ENCODE measurements at regions not wholly inside any gene's neighbourhood (a gene's known extent, or its start where the extent isn't known, plus 50 kb on each side); places are given as distances from the start of the nearest gene placed in this dataset.

DNA sequence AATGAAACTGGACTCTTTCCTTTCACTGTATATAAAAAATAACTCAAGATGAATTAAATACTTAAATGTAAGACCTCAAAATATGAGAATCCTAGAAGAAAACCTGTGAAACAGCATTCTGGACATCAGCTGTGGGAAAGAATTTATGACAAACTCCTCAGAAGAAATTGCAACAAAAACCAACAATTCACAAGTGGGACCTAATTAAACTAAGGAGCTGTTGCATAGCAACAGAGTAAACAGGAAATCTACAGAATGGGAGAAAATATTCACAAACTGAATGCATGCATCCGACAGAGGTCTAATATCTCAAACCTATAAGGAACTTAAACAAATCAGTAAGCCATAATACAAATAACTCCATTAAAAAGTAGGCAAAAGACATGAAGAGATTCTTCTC, 851.7 kb upstream of the PCDH10 start:
- Histone ChIP-seq H4K20me1 (ENCODE audit: insufficient read depth, low read length) (no peaks in the 10 kb centered on the region), H3K4me1 (ENCODE audit: insufficient read depth, low read length) (no peaks in the 10 kb centered on the region), H3K9me3 (ENCODE audit: low read length) (no peaks in the 10 kb centered on the region), H3K79me2 (ENCODE audit: insufficient read depth, low read length) (no peaks in the 10 kb centered on the region), H3K27ac (ENCODE audit: extremely low read length, insufficient read depth, low read length) (no peak overlapping the region), H3K36me3 (replicated peaks in 1 of 2; ENCODE audit: control insufficient read depth in 1 of 2, insufficient read depth in 2 of 2, low read length in 2 of 2) (no peaks in the 10 kb centered on the region), H3K9ac (ENCODE audit: insufficient read depth, low read depth, low read length) (no peak overlapping the region), H3K4me3 (replicated peaks in 1 of 3; ENCODE audit: insufficient read depth in 1 of 3, low read depth in 2 of 3, low read length in 3 of 3) (no peak overlapping the region), H2AFZ (ENCODE audit: low read length) (no peak overlapping the region), H3K27me3 (ENCODE audit: control insufficient read depth in 1 of 2, insufficient read depth in 2 of 2, low read length in 2 of 2) (no peaks in the 10 kb centered on the region), H3K4me2 (ENCODE audit: low read depth, low read length) (no peak overlapping the region)
- ChIA-PET POLR2A (no interaction called here), CTCF (ENCODE audit: low intra/inter-chr PET ratio, low total read pairs) (no interaction called here)
- no peak for TF ChIP-seq TP53 (CRISPR knock-in tag; conservative IDR thresholded peaks at IDR 0.05)
- TF ChIP-seq CC2D1A (CRISPR knock-in tag; IDR thresholded peaks at IDR 0.05): no peak
- TF ChIP-seq ZSCAN20 (CRISPR knock-in tag; IDR thresholded peaks at IDR 0.05; ENCODE audit: borderline replicate concordance): no peak
- TF ChIP-seq ZNF577 (CRISPR knock-in tag; IDR thresholded peaks at IDR 0.05; ENCODE audit: borderline replicate concordance, low read depth): no peak
- no peak for TF ChIP-seq IKZF5 (CRISPR knock-in tag; IDR thresholded peaks at IDR 0.05)
- no peak for TF ChIP-seq ZNF562 (CRISPR knock-in tag; IDR thresholded peaks at IDR 0.05; ENCODE audit: borderline replicate concordance)
- TF ChIP-seq HES4 (CRISPR knock-in tag; IDR thresholded peaks at IDR 0.05; ENCODE audit: borderline replicate concordance): no peak
- TF ChIP-seq NR2F6 (IDR thresholded peaks at IDR 0.05): no peak
- TF ChIP-seq NR2F6 (CRISPR knock-in tag; IDR thresholded peaks at IDR 0.05): no peak
- TF ChIP-seq, protein P1, sequence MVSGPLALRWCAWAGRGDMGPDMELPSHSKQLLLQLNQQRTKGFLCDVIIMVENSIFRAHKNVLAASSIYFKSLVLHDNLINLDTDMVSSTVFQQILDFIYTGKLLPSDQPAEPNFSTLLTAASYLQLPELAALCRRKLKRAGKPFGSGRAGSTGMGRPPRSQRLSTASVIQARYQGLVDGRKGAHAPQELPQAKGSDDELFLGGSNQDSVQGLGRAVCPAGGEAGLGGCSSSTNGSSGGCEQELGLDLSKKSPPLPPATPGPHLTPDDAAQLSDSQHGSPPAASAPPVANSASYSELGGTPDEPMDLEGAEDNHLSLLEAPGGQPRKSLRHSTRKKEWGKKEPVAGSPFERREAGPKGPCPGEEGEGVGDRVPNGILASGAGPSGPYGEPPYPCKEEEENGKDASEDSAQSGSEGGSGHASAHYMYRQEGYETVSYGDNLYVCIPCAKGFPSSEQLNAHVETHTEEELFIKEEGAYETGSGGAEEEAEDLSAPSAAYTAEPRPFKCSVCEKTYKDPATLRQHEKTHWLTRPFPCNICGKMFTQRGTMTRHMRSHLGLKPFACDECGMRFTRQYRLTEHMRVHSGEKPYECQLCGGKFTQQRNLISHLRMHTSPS (CRISPR knock-in tag; IDR thresholded peaks at IDR 0.05; ENCODE audit: low read depth): no peak
- TF ChIP-seq, protein P2, sequence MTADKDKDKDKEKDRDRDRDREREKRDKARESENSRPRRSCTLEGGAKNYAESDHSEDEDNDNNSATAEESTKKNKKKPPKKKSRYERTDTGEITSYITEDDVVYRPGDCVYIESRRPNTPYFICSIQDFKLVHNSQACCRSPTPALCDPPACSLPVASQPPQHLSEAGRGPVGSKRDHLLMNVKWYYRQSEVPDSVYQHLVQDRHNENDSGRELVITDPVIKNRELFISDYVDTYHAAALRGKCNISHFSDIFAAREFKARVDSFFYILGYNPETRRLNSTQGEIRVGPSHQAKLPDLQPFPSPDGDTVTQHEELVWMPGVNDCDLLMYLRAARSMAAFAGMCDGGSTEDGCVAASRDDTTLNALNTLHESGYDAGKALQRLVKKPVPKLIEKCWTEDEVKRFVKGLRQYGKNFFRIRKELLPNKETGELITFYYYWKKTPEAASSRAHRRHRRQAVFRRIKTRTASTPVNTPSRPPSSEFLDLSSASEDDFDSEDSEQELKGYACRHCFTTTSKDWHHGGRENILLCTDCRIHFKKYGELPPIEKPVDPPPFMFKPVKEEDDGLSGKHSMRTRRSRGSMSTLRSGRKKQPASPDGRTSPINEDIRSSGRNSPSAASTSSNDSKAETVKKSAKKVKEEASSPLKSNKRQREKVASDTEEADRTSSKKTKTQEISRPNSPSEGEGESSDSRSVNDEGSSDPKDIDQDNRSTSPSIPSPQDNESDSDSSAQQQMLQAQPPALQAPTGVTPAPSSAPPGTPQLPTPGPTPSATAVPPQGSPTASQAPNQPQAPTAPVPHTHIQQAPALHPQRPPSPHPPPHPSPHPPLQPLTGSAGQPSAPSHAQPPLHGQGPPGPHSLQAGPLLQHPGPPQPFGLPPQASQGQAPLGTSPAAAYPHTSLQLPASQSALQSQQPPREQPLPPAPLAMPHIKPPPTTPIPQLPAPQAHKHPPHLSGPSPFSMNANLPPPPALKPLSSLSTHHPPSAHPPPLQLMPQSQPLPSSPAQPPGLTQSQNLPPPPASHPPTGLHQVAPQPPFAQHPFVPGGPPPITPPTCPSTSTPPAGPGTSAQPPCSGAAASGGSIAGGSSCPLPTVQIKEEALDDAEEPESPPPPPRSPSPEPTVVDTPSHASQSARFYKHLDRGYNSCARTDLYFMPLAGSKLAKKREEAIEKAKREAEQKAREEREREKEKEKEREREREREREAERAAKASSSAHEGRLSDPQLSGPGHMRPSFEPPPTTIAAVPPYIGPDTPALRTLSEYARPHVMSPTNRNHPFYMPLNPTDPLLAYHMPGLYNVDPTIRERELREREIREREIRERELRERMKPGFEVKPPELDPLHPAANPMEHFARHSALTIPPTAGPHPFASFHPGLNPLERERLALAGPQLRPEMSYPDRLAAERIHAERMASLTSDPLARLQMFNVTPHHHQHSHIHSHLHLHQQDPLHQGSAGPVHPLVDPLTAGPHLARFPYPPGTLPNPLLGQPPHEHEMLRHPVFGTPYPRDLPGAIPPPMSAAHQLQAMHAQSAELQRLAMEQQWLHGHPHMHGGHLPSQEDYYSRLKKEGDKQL (CRISPR knock-in tag; IDR thresholded peaks at IDR 0.05; ENCODE audit: low read depth): no peak
- TF ChIP-seq, protein P3, sequence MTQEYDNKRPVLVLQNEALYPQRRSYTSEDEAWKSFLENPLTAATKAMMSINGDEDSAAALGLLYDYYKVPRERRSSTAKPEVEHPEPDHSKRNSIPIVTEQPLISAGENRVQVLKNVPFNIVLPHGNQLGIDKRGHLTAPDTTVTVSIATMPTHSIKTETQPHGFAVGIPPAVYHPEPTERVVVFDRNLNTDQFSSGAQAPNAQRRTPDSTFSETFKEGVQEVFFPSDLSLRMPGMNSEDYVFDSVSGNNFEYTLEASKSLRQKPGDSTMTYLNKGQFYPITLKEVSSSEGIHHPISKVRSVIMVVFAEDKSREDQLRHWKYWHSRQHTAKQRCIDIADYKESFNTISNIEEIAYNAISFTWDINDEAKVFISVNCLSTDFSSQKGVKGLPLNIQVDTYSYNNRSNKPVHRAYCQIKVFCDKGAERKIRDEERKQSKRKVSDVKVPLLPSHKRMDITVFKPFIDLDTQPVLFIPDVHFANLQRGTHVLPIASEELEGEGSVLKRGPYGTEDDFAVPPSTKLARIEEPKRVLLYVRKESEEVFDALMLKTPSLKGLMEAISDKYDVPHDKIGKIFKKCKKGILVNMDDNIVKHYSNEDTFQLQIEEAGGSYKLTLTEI (CRISPR knock-in tag; conservative IDR thresholded peaks at IDR 0.05): no peak
- no peak for TF ChIP-seq FOXM1 (CRISPR knock-in tag; IDR thresholded peaks at IDR 0.05)
- TF ChIP-seq GTF3A (CRISPR knock-in tag; conservative IDR thresholded peaks at IDR 0.05): no peak
- no peak for DNase-seq (ENCODE audit: low spot score)
- WGBS (ENCODE audit: low lambda C conversion rate): 0% methylated on average over 1 of the region's 1 CpG
- FAIRE-seq: no peak
- intact Hi-C loops (cut with micrococcal nuclease; ENCODE audit: unreplicated experiment) (no loop called here), in situ Hi-C loops (cut with HindIII; ENCODE audit: extremely low pct_ligation_motif_present, low pct_unique_long_range_greater_than_20kb) (no loop called here)
- no TSS peak for BruUV-seq (replicated peaks)
- ATAC-seq: no peak

All from HepG2 (cell line).